HG02571 (cell line): ENCODE measurements at regions not wholly inside any gene's neighbourhood (a gene's known extent, or its start where the extent isn't known, plus 50 kb on each side); places are given as distances from the start of the nearest gene placed in this dataset.
"Not testable (repeated sequence)": the region's sequence is repeated elsewhere in the genome, so short reads cannot be mapped to it uniquely, and the experiment has no call there.

ENCODE experiments used
- ATAC-seq: cut with Tn5 transposase; IDR thresholded peaks from one replicate; pipeline ENCODE4 v1.9.1; 2021; ENCODE audit warnings: mild to moderate bottlenecking, moderate library complexity; ENCODE audit not compliant: unreplicated experiment

DNA sequence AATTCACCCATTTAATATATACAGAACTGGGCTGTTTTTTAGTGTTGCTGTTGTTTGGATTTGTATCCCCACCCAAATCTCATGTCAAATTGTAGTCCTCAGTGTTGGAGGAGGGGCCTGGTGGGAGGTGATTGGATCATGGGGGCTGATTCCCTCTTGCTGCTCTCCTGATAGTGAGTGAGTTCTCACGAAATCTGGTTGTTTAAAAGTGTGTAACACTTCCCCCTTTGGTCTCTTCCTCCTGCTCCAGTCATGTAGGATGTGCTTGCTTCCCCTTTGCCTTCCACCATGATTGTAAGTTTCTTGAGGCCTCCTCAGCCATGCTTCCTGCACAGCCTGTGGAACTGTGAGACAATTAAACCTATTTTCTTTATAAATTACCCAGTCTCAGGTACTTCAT lies 141.6 kb upstream of the AADAT start:
- no peak for ATAC-seq

DNA sequence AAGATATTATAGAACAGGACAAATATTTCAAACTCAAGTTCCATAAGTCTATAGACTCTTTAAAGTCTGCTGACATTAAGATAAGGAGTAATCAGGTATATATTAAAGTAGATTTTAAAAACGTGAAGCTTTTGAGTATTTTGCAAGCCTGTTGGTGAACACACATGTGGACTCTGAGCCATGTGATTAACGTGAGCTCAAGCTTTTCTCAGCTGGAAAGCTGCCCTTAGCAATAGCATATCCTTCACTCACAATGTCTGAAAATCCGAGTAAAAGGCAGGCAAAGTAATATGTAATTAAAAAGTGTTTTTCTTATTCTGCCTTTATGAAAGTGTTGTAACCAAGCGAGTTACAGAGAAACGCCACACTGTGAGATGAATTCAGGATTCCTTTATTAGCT lies 140.5 kb upstream of the AADAT start:
- no peak for ATAC-seq

DNA sequence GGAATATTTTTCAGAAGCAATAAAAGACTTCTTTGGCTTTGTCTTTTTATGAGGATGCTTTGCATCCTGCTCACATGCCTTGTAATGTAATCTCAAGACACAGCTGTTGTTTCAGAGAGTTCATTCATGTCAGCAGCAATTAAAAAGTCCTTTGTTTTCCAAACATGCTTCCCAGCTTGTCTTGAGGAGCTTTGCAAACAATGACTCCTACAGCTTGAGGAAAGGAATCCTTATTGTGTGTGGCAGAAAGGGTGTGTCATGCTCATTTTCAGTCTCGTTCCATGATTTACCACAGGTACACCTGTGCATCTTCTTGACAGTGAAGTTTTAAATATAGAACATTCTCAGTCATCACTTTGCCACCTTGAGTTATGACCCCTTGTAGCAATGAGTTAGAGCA lies 139.2 kb upstream of the AADAT start:
- ATAC-seq = no peak

DNA sequence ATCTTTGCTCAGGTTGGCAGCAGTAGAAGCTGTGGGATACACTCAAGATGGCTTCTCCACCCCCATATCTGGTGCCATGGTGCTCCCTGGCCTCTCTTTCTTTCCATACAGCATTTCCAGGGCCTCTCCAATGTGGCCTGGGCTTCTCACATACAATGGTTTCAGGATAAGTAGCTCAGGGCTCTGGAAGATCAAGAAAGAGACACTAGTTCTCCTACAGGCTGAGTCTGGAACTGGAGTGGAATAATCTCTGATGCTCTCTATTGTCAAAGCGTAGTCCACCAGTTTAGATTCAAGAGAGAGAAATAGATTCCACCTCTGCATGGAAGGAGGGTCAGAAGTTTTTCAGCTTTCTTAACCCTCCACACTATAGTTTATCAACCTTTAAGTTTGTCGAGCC lies 138.2 kb upstream of the AADAT start:
- no peak for ATAC-seq

DNA sequence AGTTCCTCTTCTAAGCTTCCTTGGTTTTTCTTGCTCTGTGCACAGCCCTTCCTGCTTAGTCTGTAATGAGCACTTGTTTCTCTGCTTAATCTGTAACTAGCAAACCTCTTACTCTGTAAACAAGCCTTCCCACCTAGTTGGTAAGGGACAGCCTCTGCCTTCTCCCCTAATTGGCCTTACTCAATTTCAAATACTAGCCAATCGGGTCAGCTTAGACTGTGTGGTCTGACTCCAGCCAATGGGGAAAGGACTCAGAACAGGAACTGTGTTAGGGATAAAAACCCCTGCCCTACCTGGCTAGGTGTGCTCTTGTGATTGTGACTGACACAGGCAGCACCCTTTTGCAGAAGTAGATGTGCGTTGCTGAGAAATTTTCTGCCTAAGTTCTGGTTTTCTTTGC lies 136.5 kb upstream of the AADAT start:
- no peak for ATAC-seq

DNA sequence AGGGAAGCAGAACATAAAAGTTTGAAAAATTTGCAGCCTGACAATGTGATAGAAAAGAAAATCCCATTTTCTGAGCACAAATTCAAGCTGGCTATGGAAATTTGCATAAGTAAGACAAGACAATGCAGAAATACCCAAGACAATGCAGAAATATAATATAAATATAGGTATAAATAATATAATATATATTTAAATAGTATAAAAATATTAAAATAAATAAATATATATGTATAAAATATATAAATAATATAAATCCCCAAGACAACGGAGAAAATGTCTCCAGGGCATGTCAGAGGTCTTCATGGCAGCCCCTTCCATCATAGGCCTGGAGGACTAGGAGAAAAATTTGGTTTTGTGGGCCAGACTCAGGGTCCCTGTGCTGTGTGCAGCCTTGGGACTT lies 125.0 kb upstream of the AADAT start:
- no peak for ATAC-seq

DNA sequence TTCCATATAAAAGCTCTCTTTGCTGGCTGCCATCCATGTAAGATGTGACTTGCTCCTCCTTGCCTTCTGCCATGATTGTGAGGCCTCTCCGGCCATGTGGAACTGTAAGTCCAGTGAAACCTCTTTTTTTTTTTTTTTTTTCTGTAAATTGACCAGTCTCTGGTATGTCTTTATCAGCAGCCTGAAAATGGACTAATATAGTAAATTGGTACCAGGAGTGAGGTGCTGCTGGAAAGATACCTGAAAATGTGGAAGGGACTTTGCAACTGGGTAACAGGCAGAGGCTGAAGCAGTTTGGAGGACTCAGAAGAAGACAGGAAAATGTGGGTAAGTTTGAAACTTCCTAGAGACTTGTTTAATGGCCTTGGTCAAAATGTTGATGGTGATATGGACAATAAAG lies 124.3 kb upstream of the AADAT start:
- ATAC-seq = no peak

DNA sequence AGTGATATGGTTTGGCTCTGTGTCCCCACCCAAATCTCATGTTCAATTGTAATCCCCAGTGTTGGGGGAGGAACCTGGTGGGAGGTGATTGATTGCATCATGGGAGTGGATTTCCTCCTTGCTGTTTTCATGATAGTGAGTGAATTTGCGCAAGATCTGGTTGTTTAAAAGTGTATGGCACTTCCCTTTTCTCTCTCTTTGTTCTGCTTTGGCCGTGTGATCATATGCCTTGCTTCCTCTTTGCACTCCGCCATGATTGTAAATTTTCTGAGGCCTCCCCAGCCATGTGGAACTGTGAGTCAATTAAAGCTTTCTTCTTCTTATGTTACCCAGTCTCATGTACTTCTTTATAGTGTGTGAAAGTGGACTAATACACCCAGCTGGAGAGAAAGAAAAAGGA lies 113.0 kb upstream of the AADAT start:
- no peak for ATAC-seq

DNA sequence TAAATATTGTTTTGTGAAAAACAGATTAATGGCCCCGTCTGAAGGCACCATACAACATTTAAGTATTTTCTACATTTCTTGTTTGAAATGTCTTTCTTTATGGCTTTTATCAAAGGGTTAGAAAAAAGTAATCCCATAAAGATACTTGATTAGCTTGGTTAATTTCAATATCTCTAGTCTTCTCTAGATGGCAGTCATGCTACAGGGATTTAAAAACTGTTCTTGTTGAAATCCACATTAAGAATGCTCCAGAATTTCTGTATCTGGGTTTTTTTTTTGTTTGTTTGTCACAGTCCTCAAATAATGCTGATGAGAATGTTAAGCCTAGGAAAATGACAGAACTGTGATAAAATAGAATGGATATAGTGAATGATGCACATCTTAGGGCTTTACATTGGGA lies 109.0 kb upstream of the AADAT start:
- ATAC-seq = no peak

DNA sequence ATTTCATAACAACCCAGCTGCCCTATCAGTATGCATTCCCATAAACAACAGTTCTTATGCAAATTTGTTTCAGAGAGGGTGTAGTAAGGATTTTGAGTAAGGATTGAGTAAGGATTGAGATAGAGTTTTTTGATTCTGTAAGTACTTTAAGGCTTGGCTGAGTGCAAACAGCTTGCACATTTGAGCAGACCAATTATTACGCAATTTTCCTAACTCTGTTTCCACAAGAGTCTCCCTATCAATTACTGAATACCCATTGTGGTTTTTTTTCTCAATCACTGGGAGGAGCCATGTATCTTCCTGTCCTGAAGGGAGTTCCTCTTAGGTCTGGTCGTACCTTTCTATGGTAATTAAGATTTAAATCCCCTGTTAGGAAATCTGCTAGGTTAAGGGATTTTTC lies 105.0 kb upstream of the AADAT start:
- ATAC-seq = not testable (repeated sequence)

DNA sequence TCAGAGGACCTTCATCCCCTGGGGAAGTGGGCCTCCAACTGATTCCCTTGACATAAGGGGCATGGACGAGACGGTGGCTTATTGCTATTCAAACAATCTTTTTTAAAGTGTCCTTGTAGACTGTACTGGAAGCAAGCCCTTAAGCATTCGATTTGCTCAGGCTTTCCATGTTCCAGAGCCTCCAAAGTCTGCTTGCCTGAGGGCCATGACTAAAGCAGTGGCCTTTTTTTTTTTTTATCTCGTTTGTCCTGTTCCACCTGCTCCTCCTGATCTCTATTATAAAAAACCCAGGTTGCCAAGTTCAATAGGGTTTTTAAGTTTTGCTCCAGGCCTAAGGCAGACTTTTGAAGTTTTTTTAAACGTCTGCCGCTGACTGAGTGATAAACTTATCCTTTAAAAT lies 103.7 kb upstream of the AADAT start:
- no peak for ATAC-seq

DNA sequence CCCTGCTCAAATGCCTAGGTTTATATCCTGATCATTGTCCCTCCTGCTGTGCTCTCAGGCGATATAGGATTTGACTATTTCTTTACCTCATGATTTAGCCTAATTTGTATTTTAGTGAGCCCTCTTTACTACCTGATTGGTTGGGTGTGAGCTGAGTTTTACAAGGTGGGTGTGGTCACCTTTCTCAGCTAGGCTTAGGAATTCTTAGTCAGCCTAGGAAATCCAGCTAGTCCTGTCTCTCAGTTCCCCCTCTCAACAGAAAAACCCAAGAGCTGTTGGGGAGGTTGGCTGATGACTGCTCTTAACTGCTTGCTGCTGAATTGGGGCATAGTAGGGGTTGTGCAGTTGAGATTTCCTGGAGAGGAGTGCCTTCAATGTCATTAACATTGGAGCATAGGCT lies 100.5 kb upstream of the AADAT start:
- no peak for ATAC-seq

DNA sequence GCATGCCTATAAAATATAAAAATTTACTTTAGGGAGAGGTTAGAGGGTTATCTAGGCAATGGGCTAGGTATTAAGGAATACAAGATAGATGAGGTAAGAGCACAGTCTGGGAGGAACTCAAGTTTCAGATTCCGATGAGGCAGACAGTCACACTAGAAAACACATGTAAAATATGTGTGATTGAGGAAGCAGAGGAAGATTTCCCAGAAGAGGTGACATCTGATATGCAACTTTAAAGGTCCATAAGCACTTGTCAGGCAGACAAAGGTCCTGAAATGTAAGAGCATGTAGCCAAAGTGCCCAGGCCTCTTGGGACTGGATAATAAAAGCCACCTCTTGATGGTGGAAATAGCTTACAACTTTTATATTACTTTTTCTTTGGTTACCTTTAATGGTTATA lies 81.1 kb upstream of the AADAT start:
- no peak for ATAC-seq

DNA sequence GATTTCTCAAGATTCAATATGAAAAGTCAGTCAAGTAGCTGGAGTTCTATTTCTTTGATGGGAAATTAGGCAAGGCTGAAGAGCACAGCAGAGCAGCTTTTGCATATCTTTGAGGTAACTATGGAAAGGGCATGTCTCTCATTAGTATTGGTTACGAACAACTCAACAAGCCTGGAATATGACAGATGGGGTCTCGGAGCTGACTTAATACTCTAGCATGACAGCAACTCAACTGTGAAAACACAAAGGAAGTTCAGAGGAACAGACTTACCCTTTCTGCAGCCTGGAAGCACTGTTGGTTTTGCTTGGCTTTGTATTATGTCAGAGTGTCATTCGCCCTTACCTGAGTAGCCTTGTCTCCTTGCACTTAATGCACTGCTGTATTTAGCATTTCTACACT lies 79.9 kb upstream of the AADAT start:
- ATAC-seq = no peak

DNA sequence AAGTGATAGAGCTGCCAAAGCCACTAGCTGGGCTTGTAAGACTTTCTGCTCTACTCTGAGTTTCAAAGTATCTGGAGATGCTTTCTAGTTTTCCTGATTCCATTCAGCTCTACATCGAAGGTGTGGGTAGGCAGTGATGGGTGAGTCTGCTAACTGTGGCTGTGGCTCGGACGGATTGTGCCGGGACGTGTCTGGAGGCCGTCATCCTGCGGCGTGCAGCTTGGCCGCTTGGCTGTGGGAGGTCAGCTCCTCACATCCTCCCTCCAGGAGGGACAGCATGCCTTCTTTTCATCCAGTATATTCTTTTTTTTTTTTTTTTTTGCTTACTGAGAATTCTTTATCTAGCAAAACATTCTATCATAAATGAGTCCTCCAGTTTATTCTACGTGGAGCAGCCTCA lies 77.9 kb upstream of the AADAT start:
- no peak for ATAC-seq

DNA sequence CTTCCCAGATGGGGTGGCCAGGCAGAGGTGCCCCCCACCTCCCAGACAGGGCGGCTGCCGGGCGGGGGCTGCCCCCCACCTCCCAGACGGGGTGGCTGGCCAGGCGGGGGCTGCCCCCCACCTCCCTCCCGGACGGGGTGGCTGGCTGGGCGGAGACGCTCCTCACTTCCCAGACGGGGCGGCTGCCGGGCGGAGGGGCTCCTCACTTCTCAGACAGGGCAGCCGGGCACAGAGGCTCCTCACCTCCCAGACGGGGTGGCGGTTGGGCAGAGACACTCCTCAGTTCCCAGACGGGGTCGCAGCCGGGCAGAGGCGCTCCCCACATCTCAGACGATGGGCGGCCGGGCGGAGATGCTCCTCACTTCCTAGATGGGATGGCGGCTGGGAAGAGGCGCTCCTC lies 76.4 kb upstream of the AADAT start:
- ATAC-seq = not testable (repeated sequence)

DNA sequence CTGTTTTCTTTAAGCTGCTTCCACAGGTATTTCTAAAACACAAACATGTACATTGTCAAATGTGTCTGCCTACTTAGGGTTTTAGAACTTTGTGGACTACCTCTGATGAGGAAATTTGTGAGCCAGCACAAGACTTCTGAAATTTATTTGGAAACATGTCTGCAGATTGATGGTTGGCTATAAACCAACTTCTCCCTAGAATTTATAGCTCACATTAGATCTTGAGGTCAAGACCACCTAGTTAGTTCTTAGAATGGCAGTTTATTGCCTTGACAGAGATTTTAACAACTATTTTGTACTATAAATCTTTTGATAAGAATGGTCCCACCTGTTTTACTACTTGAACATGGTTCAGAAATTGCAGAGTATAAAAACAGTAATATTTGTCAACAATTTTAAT lies 72.7 kb upstream of the AADAT start:
- ATAC-seq = no peak

DNA sequence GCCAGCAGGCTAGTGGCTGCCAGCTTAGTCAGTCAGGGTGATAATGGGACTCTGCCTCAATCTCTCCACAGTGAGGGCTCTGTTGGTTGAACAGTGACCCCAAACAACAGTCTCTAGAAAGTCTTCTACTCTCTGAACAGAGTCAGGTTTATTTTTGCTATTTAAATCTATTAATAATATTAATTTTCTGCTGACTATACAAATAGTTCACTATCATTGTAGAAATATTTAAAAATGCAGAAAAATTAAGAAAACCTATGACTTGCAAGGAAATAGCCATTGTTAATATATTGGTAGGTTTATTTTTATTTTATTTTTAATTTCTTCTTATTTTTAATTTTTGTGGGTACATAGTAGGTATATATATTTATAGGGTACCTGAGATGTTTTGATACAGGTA lies 67.9 kb upstream of the AADAT start:
- no peak for ATAC-seq

DNA sequence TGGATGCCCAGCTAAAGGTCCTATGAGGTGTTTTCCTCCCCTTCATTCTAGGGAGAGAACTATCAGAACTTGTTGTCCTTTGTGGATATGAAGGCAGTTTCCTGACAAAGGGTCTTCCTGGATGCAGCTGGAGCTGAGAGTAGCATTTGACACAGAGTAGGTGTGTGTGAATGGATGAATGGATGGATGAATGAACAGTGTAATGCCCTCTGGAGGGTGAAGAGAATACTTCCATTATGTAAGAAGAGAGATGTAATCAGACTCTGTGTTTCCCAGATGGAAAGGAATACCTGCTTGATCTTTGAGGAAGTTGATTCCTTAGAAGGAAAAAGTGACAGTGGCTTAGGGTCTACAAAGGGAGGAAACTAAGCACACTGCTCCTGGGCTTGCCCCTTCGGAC lies 55.4 kb upstream of the AADAT start:
- no peak for ATAC-seq

DNA sequence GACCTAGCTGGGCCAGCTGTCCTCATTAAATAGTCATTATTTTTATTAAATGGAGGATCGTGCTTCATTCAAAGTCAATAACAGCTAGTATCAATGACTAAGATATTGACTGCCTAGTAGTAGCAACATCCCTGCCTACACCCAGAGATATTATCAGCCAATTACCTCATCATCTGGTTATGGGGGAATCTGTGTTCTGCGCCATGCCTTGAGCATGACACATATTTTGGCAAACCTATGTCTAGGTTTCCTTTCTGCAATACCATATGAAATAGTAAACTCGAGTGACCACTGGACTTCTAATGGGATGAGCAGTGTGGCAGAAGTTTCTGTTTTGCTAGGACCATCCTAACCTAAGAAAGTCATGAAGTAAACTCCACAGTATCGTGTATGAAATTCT lies 50.0 kb upstream of the AADAT start:
- no peak for ATAC-seq
